Endothelial cell (in vitro differentiated cells): ENCODE measurements at regions not wholly inside any gene's neighbourhood (a gene's known extent, or its start where the extent isn't known, plus 50 kb on each side); places are given as distances from the start of the nearest gene placed in this dataset.

Source experiments
- DNase-seq: peaks from one replicate; pipeline ENCODE4 v3.0.0; 2021; ENCODE audit warnings: low spot score
- H3K27ac Mint-ChIP-seq: one replicate; pipeline ENCODE4 v1.8.0; 2021; ENCODE audit warnings: mixed read lengths, inconsistent platforms; ENCODE audit not compliant: unreplicated experiment
- H3K27me3 Mint-ChIP-seq: one replicate; pipeline ENCODE4 v1.8.0; 2021; ENCODE audit warnings: mild to moderate bottlenecking, moderate library complexity, mixed read lengths, inconsistent platforms; ENCODE audit not compliant: unreplicated experiment
- H3K36me3 Mint-ChIP-seq: one replicate; pipeline ENCODE4 v1.8.0; 2021; ENCODE audit warnings: mild to moderate bottlenecking, low read depth, mixed read lengths, inconsistent platforms; ENCODE audit not compliant: unreplicated experiment
- H3K4me1 Mint-ChIP-seq: one replicate; pipeline ENCODE4 v1.8.0; 2021; ENCODE audit warnings: mild to moderate bottlenecking, mixed read lengths, inconsistent platforms; ENCODE audit not compliant: unreplicated experiment
- H3K4me3 Mint-ChIP-seq: one replicate; pipeline ENCODE4 v1.8.0; 2021; ENCODE audit warnings: mild to moderate bottlenecking, mixed read lengths, inconsistent platforms; ENCODE audit not compliant: unreplicated experiment
- H3K9me3 Mint-ChIP-seq: one replicate; pipeline ENCODE4 v1.8.0; 2021; ENCODE audit warnings: mixed read lengths, inconsistent platforms; ENCODE audit not compliant: unreplicated experiment
- TF ChIP-seq, protein P1 (sequence below): fragments of 200-600 bp; sonication (generic); IDR thresholded peaks from one replicate; pipeline ENCODE4 v1.5.0; 2021; ENCODE audit warnings: antibody characterized with exemption; ENCODE audit not compliant: unreplicated experiment

DNA sequence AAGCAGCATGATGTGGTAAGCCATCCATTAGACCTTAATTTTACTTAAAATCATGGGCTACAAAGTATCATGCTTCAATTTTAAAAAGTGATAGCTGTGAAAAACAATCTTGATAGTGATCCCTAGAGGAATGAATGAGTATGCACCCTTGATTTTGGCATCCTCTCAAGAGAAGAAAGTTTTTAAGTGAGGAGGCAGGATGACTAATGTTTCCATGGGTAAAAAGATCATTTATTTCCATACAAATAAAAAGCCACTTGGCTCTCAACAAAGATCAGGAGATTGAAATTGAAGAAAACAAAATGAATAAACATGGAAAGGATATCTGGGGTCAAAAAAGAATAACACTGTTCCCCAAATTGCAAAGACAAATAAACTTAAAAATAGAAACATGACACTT is 305.4 kb downstream of the MEX3B start:
- DNase-seq, result no peak
- no peak overlapping the region for H3K4me3 Mint-ChIP-seq
- H3K36me3 Mint-ChIP-seq, result peaks cover 8% of the 10 kb centered on the region
- TF ChIP-seq, protein P1, sequence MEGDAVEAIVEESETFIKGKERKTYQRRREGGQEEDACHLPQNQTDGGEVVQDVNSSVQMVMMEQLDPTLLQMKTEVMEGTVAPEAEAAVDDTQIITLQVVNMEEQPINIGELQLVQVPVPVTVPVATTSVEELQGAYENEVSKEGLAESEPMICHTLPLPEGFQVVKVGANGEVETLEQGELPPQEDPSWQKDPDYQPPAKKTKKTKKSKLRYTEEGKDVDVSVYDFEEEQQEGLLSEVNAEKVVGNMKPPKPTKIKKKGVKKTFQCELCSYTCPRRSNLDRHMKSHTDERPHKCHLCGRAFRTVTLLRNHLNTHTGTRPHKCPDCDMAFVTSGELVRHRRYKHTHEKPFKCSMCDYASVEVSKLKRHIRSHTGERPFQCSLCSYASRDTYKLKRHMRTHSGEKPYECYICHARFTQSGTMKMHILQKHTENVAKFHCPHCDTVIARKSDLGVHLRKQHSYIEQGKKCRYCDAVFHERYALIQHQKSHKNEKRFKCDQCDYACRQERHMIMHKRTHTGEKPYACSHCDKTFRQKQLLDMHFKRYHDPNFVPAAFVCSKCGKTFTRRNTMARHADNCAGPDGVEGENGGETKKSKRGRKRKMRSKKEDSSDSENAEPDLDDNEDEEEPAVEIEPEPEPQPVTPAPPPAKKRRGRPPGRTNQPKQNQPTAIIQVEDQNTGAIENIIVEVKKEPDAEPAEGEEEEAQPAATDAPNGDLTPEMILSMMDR, result no peak
- no peak overlapping the region for H3K27ac Mint-ChIP-seq
- no peaks in the 10 kb centered on the region for H3K4me1 Mint-ChIP-seq
- no peaks in the 10 kb centered on the region for H3K9me3 Mint-ChIP-seq
- no peaks in the 10 kb centered on the region for H3K27me3 Mint-ChIP-seq

GRCh38 chr15:81729340-81729739 is 316.5 kb downstream of the MEX3B start:
- Mint-ChIP-seq H3K9me3 (peaks cover 6% of the 10 kb centered on the region), H3K36me3 (peaks cover 23% of the 10 kb centered on the region), H3K27me3 (no peaks in the 10 kb centered on the region), H3K4me3 (no peak overlapping the region), H3K4me1 (no peaks in the 10 kb centered on the region), H3K27ac (no peak overlapping the region)
- DNase-seq, result no peak
- TF ChIP-seq, protein P1, result no peak

DNA sequence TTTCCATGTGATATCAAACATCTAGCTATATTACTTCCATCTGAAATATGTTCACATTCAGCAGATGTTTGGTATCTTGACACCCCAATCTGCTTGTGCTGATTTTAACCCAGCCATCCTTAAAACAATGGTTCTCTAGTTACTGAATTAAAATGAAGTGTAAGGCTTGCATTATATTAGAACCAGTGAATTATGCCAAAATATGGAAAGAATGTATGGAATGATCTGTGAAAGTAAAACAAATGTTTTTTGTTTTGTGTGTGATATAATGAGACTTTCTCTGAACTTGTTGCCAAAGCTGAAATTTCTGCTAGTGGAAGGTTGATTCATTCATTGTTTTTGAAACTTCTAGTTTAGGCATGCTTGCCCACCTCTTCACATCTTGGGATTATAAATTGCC is 317.1 kb downstream of the MEX3B start:
- Mint-ChIP-seq H3K36me3 (peaks cover 23% of the 10 kb centered on the region), H3K4me3 (no peak overlapping the region), H3K9me3 (peaks cover 6% of the 10 kb centered on the region), H3K4me1 (no peaks in the 10 kb centered on the region), H3K27me3 (no peaks in the 10 kb centered on the region), H3K27ac (no peak overlapping the region)
- TF ChIP-seq, protein P1, result no peak
- DNase-seq, result no peak

DNA sequence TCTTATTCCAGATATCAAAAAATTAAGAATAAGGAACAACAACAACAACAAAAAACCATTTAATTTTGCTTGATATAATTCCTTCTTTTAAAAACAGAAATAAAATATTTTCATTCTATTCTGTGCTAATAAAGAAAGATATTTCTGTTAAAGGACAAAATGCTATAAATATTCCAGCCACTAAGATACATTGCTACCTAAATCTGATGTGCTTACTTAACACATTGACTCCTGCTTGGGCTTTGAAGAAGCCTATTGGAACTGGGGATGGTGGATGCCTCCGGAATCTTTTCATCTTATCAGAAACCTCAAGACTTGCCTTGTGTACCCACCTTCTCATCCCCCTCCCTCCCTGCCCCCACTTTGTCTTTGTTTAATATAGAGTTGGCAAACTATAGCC is 320.2 kb downstream of the MEX3B start:
- DNase-seq, result no peak
- Mint-ChIP-seq H3K27me3 (no peaks in the 10 kb centered on the region), H3K9me3 (peaks cover 6% of the 10 kb centered on the region), H3K4me1 (peaks cover 11% of the 10 kb centered on the region), H3K27ac (no peak overlapping the region), H3K36me3 (peaks cover 23% of the 10 kb centered on the region), H3K4me3 (no peak overlapping the region)
- TF ChIP-seq, protein P1, result no peak

GRCh38 chr15:81724536-81724935 is 321.3 kb downstream of the MEX3B start:
- Mint-ChIP-seq H3K4me3 (no peak overlapping the region), H3K27me3 (no peaks in the 10 kb centered on the region), H3K27ac (no peak overlapping the region), H3K4me1 (peaks cover 11% of the 10 kb centered on the region), H3K36me3 (peaks cover 17% of the 10 kb centered on the region), H3K9me3 (peaks cover 6% of the 10 kb centered on the region)
- TF ChIP-seq, protein P1, result no peak
- DNase-seq, result no peak
